ENCODE measurements at regions not wholly inside any gene's neighbourhood (a gene's known extent, or its start where the extent isn't known, plus 50 kb on each side); places are given as distances from the start of the nearest gene placed in this dataset.

DNA sequence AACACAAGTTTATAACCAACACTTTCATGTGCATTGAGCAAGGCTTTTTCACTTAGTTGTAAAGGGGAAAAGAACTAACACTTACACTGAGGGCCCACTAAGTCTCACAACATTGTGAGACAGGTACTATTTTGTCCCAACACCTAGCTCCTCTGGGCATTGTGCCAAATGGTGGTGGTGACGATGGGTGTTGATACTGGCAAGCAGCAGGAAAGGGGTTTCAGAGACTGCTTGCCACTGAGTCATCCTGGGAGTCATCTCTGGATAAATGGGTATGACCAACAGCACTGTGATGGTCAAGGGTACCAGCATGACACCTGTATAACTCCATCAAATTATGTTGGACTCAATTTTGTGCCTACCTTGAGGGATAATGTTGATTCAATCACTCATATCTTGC is 138.8 kb upstream of the ITGA6 start:
- H3K4me3 ChIP-seq (replicated peaks in 1 of 3; ENCODE audit: low read depth in 2 of 3, low read length in 3 of 3): no peak overlapping the region
- DNase-seq: peak in 1 of 3 donors; percentile 14
- Mint-ChIP-seq H3K9me3 (peaks cover 0 to 8% (median 2%) of the 10 kb centered on the region in 7 donors), H3K4me1 (peaks cover 28% of the 10 kb centered on the region), H3K27me3 (ENCODE audit: low read depth in 3 of 3) (peaks cover 0 to 5% (median 2%) of the 10 kb centered on the region in 3 donors), H3K36me3 (no peaks in the 10 kb centered on the region), H3K4me3 (no peak overlapping the region), H3K27ac (no peak overlapping the region)
- peaks cover 22 to 28% of the 10 kb centered on the region in 2 donors for H3K4me1 ChIP-seq (ENCODE audit: control insufficient read depth in 1 of 2, insufficient read depth in 2 of 2, low read length in 2 of 2)
- H4K20me1 ChIP-seq (ENCODE audit: insufficient read depth, low read length): no peaks in the 10 kb centered on the region
- no peak overlapping the region for H2AFZ ChIP-seq (ENCODE audit: insufficient read depth, low read depth, low read length, poor library complexity, severe bottlenecking)
- WGBS (ENCODE audit: insufficient coverage): no CpG with 5 or more reads among the region's 1 CpG
- H3K79me2 ChIP-seq (ENCODE audit: insufficient read depth, low read length): no peaks in the 10 kb centered on the region
- H3K9me3 ChIP-seq (replicated peaks in 1 of 2; ENCODE audit: control insufficient read depth in 1 of 2, insufficient read depth in 1 of 2, low read length in 2 of 2): no peaks in the 10 kb centered on the region
- H3K9ac ChIP-seq (ENCODE audit: insufficient read depth, low read length, poor library complexity, severe bottlenecking): no peak overlapping the region
- intact Hi-C loops (cut with micrococcal nuclease): loop anchor here in 1 of 2 donors (10.0 kb wide), 1 partner anchor 74 kb away; no protein-coding TSS in a partner anchor
- H3K4me2 ChIP-seq (replicated peaks; ENCODE audit: extremely low read depth, low read length, poor library complexity, severe bottlenecking): no peak overlapping the region
- H3K27ac ChIP-seq (ENCODE audit: low read depth in 1 of 2, low read length in 2 of 2): no peak overlapping the region
- H3K36me3 ChIP-seq (replicated peaks in 1 of 2; ENCODE audit: control insufficient read depth in 1 of 2, insufficient read depth in 2 of 2, low read length in 2 of 2): no peaks in the 10 kb centered on the region
- no peak for TF ChIP-seq CTCF (IDR thresholded peaks at IDR 0.05)
- H3K27me3 ChIP-seq (ENCODE audit: control insufficient read depth in 2 of 2, insufficient read depth in 2 of 2, low read length in 2 of 2): no peaks in the 10 kb centered on the region

GRCh38 chr2:172293952-172294351 is 133.4 kb upstream of the ITGA6 start:
- WGBS (ENCODE audit: insufficient coverage): 35% methylated on average over 2 of the region's 6 CpGs
- peaks cover 0 to 8% (median 2%) of the 10 kb centered on the region in 7 donors for H3K9me3 Mint-ChIP-seq
- peak overlapping the region in 1 of 2 donors; percentile 19 for H3K4me3 Mint-ChIP-seq
- H2AFZ ChIP-seq (ENCODE audit: insufficient read depth, low read depth, low read length, poor library complexity, severe bottlenecking): peak overlapping the region; percentile 44
- H3K27me3 Mint-ChIP-seq (ENCODE audit: low read depth in 3 of 3): peaks cover 2 to 13% (median 2%) of the 10 kb centered on the region in 3 donors
- peak overlapping the region in 1 of 3 experiments; percentile 10 for H3K4me3 ChIP-seq (replicated peaks in 1 of 3; ENCODE audit: low read depth in 2 of 3, low read length in 3 of 3)
- H3K27ac Mint-ChIP-seq: peak overlapping the region in 3 of 7 donors; percentile 59 to 80 (median 63)
- no peaks in the 10 kb centered on the region for H3K9me3 ChIP-seq (replicated peaks in 1 of 2; ENCODE audit: control insufficient read depth in 1 of 2, insufficient read depth in 1 of 2, low read length in 2 of 2)
- peak; percentile 33 to 45 (median 38) for DNase-seq
- no peak overlapping the region for H3K27ac ChIP-seq (ENCODE audit: low read depth in 1 of 2, low read length in 2 of 2)
- peak overlapping the region; percentile 33 for H3K4me2 ChIP-seq (replicated peaks; ENCODE audit: extremely low read depth, low read length, poor library complexity, severe bottlenecking)
- H3K79me2 ChIP-seq (ENCODE audit: insufficient read depth, low read length): no peaks in the 10 kb centered on the region
- intact Hi-C loops (cut with micrococcal nuclease): loop anchor here in 1 of 2 donors (10.0 kb wide), 1 partner anchor 131 kb away; the partner anchor contains the start of gene ITGA6
- no peaks in the 10 kb centered on the region for H4K20me1 ChIP-seq (ENCODE audit: insufficient read depth, low read length)
- no peak overlapping the region for H3K9ac ChIP-seq (ENCODE audit: insufficient read depth, low read length, poor library complexity, severe bottlenecking)
- peaks cover 9 to 13% of the 10 kb centered on the region in 2 donors for H3K4me1 ChIP-seq (ENCODE audit: control insufficient read depth in 1 of 2, insufficient read depth in 2 of 2, low read length in 2 of 2)
- peaks cover 14% of the 10 kb centered on the region for H3K4me1 Mint-ChIP-seq
- no peak for TF ChIP-seq CTCF (IDR thresholded peaks at IDR 0.05)
- H3K36me3 ChIP-seq (replicated peaks in 1 of 2; ENCODE audit: control insufficient read depth in 1 of 2, insufficient read depth in 2 of 2, low read length in 2 of 2): no peaks in the 10 kb centered on the region
- no peaks in the 10 kb centered on the region for H3K36me3 Mint-ChIP-seq
- no peaks in the 10 kb centered on the region for H3K27me3 ChIP-seq (ENCODE audit: control insufficient read depth in 2 of 2, insufficient read depth in 2 of 2, low read length in 2 of 2)
